Vagina (tissue), 2 donors: ENCODE measurements at regions not wholly inside any gene's neighbourhood (a gene's known extent, or its start where the extent isn't known, plus 50 kb on each side); places are given as distances from the start of the nearest gene placed in this dataset.

Experiments
- DNase-seq, 2 donors: peaks; one replicate each; pipeline ENCODE4 v3.0.0-alpha.2; 2017; ENCODE audit errors: extremely low spot score in 2 of 2
- H3K27ac ChIP-seq: fragments of 200-600 bp; sonication (generic); one replicate; pipeline ENCODE4 v1.5.1; 2019
- H3K27me3 ChIP-seq: fragments of 200-600 bp; sonication (generic); one replicate; pipeline ENCODE4 v1.5.1; 2019
- H3K36me3 ChIP-seq, 2 donors: fragments of 200-600 bp; sonication (generic); one replicate each; pipeline ENCODE4 v1.5.1; 2017 to 2019
- H3K4me1 ChIP-seq: fragments of 200-600 bp; sonication (generic); one replicate; pipeline ENCODE4 v1.5.1; 2019
- H3K4me3 ChIP-seq, 2 donors: fragments of 200-600 bp; sonication (generic); 1 replicate in 1 of 2; 2 replicates in 1 of 2; pipeline ENCODE4 v1.5.1; 2016 to 2019
- H3K9me3 ChIP-seq: fragments of 200-600 bp; sonication (generic); one replicate; pipeline ENCODE4 v1.5.1; 2019
- CTCF ChIP-seq, 3 experiments: fragments of 450-650 bp in 2 of 3; fragments of 200-600 bp in 1 of 3; sonication (generic) in 1 of 3; IDR thresholded peaks; one replicate each; pipeline ENCODE4 v1.5.1; 2017 to 2019; ENCODE audit warnings: antibody characterized with exemption in 3 of 3, mild to moderate bottlenecking in 2 of 3, moderate library complexity in 2 of 3
- POLR2A ChIP-seq, 2 donors: fragments of 450-650 bp; IDR thresholded peaks; one replicate each; pipeline ENCODE4 v1.6.1; 2017; ENCODE audit warnings: antibody characterized with exemption in 2 of 2, mild to moderate bottlenecking in 2 of 2, moderate library complexity in 2 of 2
- POLR2AphosphoS5 ChIP-seq, 2 donors: sonication (generic); formaldehyde crosslinking; IDR thresholded peaks; one replicate each; pipeline ENCODE4 v1.9.0; 2017; ENCODE audit warnings: antibody characterized with exemption in 2 of 2, mild to moderate bottlenecking in 2 of 2, low read depth in 1 of 2; ENCODE audit not compliant: insufficient read depth in 1 of 2
- intact Hi-C: fragments of 100-400 bp; cut with DNase I; formaldehyde crosslinking; loops from one replicate; pipeline ENCODE4 v1.15.1; 2023

- Histone ChIP-seq H3K4me3 (no peak overlapping the region), H3K27me3 (no peaks in the 10 kb centered on the region), H3K36me3 (no peaks in the 10 kb centered on the region), H3K9me3 (no peaks in the 10 kb centered on the region), H3K4me1 (no peaks in the 10 kb centered on the region), H3K27ac (no peak overlapping the region)
- no peak for DNase-seq
- TF ChIP-seq POLR2A (IDR thresholded peaks at IDR 0.05) (no peak), CTCF (IDR thresholded peaks at IDR 0.05) (no peak), POLR2AphosphoS5 (IDR thresholded peaks at IDR 0.05; ENCODE audit: insufficient read depth in 1 of 2, low read depth in 1 of 2) (no peak)
- intact Hi-C loops, result no loop called here
Observed at GRCh38 chr11:29314211-29314610, 702.6 kb downstream of the KCNA4 start.

GRCh38 chr11:29312812-29313211, 704.0 kb downstream of the KCNA4 start:
- Histone ChIP-seq H3K4me3 (no peak overlapping the region), H3K36me3 (no peaks in the 10 kb centered on the region), H3K27ac (no peak overlapping the region), H3K27me3 (no peaks in the 10 kb centered on the region), H3K9me3 (no peaks in the 10 kb centered on the region), H3K4me1 (no peaks in the 10 kb centered on the region)
- TF ChIP-seq POLR2A (IDR thresholded peaks at IDR 0.05), result no peak
- no peak for TF ChIP-seq POLR2AphosphoS5 (IDR thresholded peaks at IDR 0.05; ENCODE audit: insufficient read depth in 1 of 2, low read depth in 1 of 2)
- TF ChIP-seq CTCF (IDR thresholded peaks at IDR 0.05), result no peak
- DNase-seq, result no peak
- intact Hi-C loops, result no loop called here

- Histone ChIP-seq H3K4me1 (no peaks in the 10 kb centered on the region), H3K36me3 (no peaks in the 10 kb centered on the region), H3K27me3 (no peaks in the 10 kb centered on the region), H3K9me3 (no peaks in the 10 kb centered on the region), H3K4me3 (no peak overlapping the region), H3K27ac (no peak overlapping the region)
- intact Hi-C loops, result no loop called here
- TF ChIP-seq POLR2AphosphoS5 (IDR thresholded peaks at IDR 0.05; ENCODE audit: insufficient read depth in 1 of 2, low read depth in 1 of 2) (no peak), CTCF (IDR thresholded peaks at IDR 0.05) (no peak), POLR2A (IDR thresholded peaks at IDR 0.05) (no peak)
- DNase-seq, result no peak
Observed at GRCh38 chr11:29310725-29311342, 706.0 kb downstream of the KCNA4 start.

- DNase-seq, result no peak
- intact Hi-C loops, result no loop called here
- H3K4me3 ChIP-seq, result no peak overlapping the region
- H3K36me3 ChIP-seq, result no peaks in the 10 kb centered on the region
- no peaks in the 10 kb centered on the region for H3K27me3 ChIP-seq
- no peaks in the 10 kb centered on the region for H3K9me3 ChIP-seq
- no peaks in the 10 kb centered on the region for H3K4me1 ChIP-seq
- H3K27ac ChIP-seq, result no peak overlapping the region
- TF ChIP-seq CTCF (IDR thresholded peaks at IDR 0.05) (no peak), POLR2AphosphoS5 (IDR thresholded peaks at IDR 0.05; ENCODE audit: insufficient read depth in 1 of 2, low read depth in 1 of 2) (no peak), POLR2A (IDR thresholded peaks at IDR 0.05) (no peak)
Observed at GRCh38 chr11:29309992-29310391, 706.8 kb downstream of the KCNA4 start.

- H3K4me3 ChIP-seq, result no peak overlapping the region
- H3K27me3 ChIP-seq, result no peaks in the 10 kb centered on the region
- DNase-seq, result no peak
- H3K27ac ChIP-seq, result no peak overlapping the region
- no peaks in the 10 kb centered on the region for H3K36me3 ChIP-seq
- H3K9me3 ChIP-seq, result no peaks in the 10 kb centered on the region
- intact Hi-C loops, result no loop called here
- no peaks in the 10 kb centered on the region for H3K4me1 ChIP-seq
- TF ChIP-seq POLR2A (IDR thresholded peaks at IDR 0.05) (no peak), CTCF (IDR thresholded peaks at IDR 0.05) (no peak), POLR2AphosphoS5 (IDR thresholded peaks at IDR 0.05; ENCODE audit: insufficient read depth in 1 of 2, low read depth in 1 of 2) (no peak)
Observed at GRCh38 chr11:29306527-29306926, 710.3 kb downstream of the KCNA4 start.
